Sigmoid colon (tissue), 3 donors: ENCODE measurements at regions not wholly inside any gene's neighbourhood (a gene's known extent, or its start where the extent isn't known, plus 50 kb on each side); places are given as distances from the start of the nearest gene placed in this dataset.

Experiments used
- CTCF ChIP-seq, 4 experiments: fragments of 450-650 bp in 3 of 4; fragments of 200-600 bp in 1 of 4; IDR thresholded peaks; one replicate each; pipeline ENCODE4 v1.5.1; 2016 to 2019; ENCODE audit warnings: antibody characterized with exemption in 4 of 4, mild to moderate bottlenecking in 3 of 4, moderate library complexity in 2 of 4
- POLR2A ChIP-seq, 2 donors: fragments of 450-650 bp; IDR thresholded peaks; one replicate each; pipeline ENCODE4 v1.6.1; 2016; ENCODE audit warnings: antibody characterized with exemption in 2 of 2, mild to moderate bottlenecking in 2 of 2, moderate library complexity in 2 of 2

GRCh38 chr11:95455228-95455970, 224.4 kb upstream of the SESN3 start:
- no peak for TF ChIP-seq CTCF (IDR thresholded peaks at IDR 0.05)
- no peak for TF ChIP-seq POLR2A (IDR thresholded peaks at IDR 0.05)
